ENCODE measurements at regions not wholly inside any gene's neighbourhood (a gene's known extent, or its start where the extent isn't known, plus 50 kb on each side); places are given as distances from the start of the nearest gene placed in this dataset.

- no peak for TF ChIP-seq POLR2A (IDR thresholded peaks at IDR 0.05)
- TF ChIP-seq CTCF (IDR thresholded peaks at IDR 0.05) = no peak
- TF ChIP-seq POLR2AphosphoS5 (IDR thresholded peaks at IDR 0.05) = no peak
- TF ChIP-seq EP300 (IDR thresholded peaks at IDR 0.05) = no peak
Measured at GRCh38 chrX:102847362-102847761, 89.7 kb upstream of the RAB40AL start.
